ENCODE measurements at regions not wholly inside any gene's neighbourhood (a gene's known extent, or its start where the extent isn't known, plus 50 kb on each side); places are given as distances from the start of the nearest gene placed in this dataset.

DNA sequence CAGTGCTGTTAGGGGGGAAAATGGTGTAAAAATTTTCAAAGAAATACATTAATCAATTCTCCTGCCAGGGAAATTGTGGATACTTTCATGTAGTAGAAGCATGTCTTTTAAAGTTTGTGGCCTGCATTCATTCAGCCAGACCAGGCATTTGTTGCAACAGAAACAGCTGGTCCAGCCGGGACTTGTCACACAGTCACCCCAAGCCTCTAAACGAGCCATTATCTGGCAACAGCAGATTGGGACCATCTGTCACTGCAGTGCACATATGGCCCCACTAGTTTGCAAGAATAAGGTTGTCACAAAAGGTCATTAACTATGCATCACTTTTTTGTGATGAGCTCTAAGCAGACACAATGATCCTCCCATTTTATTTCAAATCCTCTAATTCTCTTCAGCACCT is 193.9 kb downstream of the PHLDA1 start:
- 21% methylated on average over 2 of the region's 2 CpGs for WGBS (ENCODE audit: insufficient coverage)
- Histone ChIP-seq H3K27me3 (ENCODE audit: control insufficient read depth, insufficient read depth, low read length) (no peaks in the 10 kb centered on the region), H3K36me3 (ENCODE audit: control insufficient read depth, insufficient read depth, low read length) (no peaks in the 10 kb centered on the region), H3K4me1 (ENCODE audit: control insufficient read depth, insufficient read depth, low read length) (no peaks in the 10 kb centered on the region), H3K9me3 (ENCODE audit: control insufficient read depth, insufficient read depth, low read length) (no peaks in the 10 kb centered on the region), H3K4me3 (ENCODE audit: low read depth, low read length) (no peak overlapping the region), H3K27ac (ENCODE audit: low read depth, low read length) (no peak overlapping the region)
- peak in 2 of 6 donors; percentile 79 to 93 for DNase-seq (ENCODE audit: low read depth in 4 of 6, low spot score in 6 of 6)

DNA sequence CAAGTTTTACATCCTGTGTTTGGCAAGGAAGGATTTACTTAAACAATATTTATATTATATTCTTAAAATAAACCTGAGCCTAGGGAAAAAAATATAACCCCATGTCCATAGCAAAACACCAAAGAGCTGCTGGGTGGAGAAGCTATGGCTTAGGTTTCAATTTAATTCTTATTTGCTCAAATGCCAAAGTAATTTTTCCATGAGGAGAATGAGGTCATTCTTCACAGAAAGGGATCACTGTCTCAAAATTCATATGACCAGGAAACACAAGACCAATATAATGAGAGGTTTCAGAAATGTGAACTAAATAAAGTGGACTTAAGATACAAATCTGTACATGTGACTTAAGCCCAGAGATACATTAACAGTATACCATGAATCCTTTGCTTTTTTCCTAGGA is 195.0 kb downstream of the PHLDA1 start:
- Histone ChIP-seq H3K27ac (ENCODE audit: low read depth, low read length) (peak overlapping the region; percentile 16), H3K36me3 (ENCODE audit: control insufficient read depth, insufficient read depth, low read length) (no peaks in the 10 kb centered on the region), H3K9me3 (ENCODE audit: control insufficient read depth, insufficient read depth, low read length) (no peaks in the 10 kb centered on the region), H3K27me3 (ENCODE audit: control insufficient read depth, insufficient read depth, low read length) (no peaks in the 10 kb centered on the region), H3K4me3 (ENCODE audit: low read depth, low read length) (no peak overlapping the region), H3K4me1 (ENCODE audit: control insufficient read depth, insufficient read depth, low read length) (no peaks in the 10 kb centered on the region)
- peak in 1 of 6 donors; percentile 45 for DNase-seq (ENCODE audit: low read depth in 4 of 6, low spot score in 6 of 6)

DNA sequence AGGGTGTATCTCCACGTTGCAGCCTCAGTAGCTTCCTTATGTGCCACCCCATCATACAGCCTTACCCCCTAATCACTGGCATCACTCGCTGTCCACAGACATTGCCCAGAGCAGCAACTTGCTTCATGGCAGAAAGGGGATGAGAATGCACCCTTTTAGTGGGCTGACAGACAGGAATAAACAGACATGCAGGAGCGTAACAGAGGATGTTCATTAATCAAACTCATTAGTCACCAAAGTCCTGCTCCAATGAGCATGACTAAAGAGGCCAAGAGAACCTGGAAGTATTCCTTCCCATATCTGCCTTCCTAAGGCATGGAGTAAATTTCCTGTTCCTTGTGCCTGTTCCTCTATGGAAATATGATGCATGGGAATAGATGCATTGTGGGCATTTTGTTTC is 197.0 kb downstream of the PHLDA1 start:
- Histone ChIP-seq H3K27me3 (ENCODE audit: control insufficient read depth, insufficient read depth, low read length) (no peaks in the 10 kb centered on the region), H3K9me3 (ENCODE audit: control insufficient read depth, insufficient read depth, low read length) (no peaks in the 10 kb centered on the region), H3K4me3 (ENCODE audit: low read depth, low read length) (no peak overlapping the region), H3K36me3 (ENCODE audit: control insufficient read depth, insufficient read depth, low read length) (no peaks in the 10 kb centered on the region), H3K27ac (ENCODE audit: low read depth, low read length) (no peak overlapping the region), H3K4me1 (ENCODE audit: control insufficient read depth, insufficient read depth, low read length) (no peaks in the 10 kb centered on the region)
- no peak for DNase-seq (ENCODE audit: low read depth in 4 of 6, low spot score in 6 of 6)
- no CpG with 5 or more reads among the region's 3 CpGs for WGBS (ENCODE audit: insufficient coverage)

DNA sequence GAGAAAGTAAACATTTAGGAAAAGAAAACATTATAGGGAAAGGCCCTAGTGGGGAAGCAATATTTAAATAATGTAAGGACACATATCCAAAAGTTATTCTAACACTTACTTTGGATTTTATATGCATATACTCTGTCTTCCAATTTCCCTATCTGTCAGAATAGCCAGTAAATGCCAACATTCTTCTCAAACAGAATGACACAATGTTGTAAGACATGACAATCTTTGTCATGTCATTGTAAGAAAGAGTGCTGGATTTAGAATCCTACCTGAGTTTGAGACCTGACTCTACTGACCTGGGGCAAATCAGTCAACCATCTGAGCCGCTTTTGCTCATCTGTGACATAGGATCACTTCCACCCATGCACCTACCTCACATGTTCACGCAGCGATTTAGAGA is 198.3 kb downstream of the PHLDA1 start:
- no peak for DNase-seq (ENCODE audit: low read depth in 4 of 6, low spot score in 6 of 6)
- no peaks in the 10 kb centered on the region for H3K4me1 ChIP-seq (ENCODE audit: control insufficient read depth, insufficient read depth, low read length)
- H3K27ac ChIP-seq (ENCODE audit: low read depth, low read length), result no peak overlapping the region
- no peaks in the 10 kb centered on the region for H3K27me3 ChIP-seq (ENCODE audit: control insufficient read depth, insufficient read depth, low read length)
- no peaks in the 10 kb centered on the region for H3K36me3 ChIP-seq (ENCODE audit: control insufficient read depth, insufficient read depth, low read length)
- no peak overlapping the region for H3K4me3 ChIP-seq (ENCODE audit: low read depth, low read length)
- no peaks in the 10 kb centered on the region for H3K9me3 ChIP-seq (ENCODE audit: control insufficient read depth, insufficient read depth, low read length)
- 100% methylated on average over 1 of the region's 3 CpGs for WGBS (ENCODE audit: insufficient coverage)

DNA sequence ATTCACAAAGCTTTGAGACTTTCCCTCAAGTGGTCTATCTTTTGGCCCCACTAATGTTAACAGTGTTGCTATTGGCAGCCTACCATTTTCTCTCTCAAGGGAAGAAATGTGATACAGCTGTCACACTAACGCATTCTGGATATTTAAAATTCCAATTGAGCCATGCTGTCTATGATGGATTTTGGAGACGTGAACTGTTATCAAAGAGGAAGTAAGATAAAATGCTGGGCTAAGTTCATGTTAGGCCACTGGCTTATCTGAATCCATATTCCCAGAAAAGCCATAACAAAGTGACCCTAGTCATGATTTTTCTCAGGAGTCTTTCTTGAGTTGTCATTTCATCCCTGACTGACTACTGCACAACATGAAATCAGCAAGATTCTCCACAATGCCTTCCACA is 200.2 kb downstream of the PHLDA1 start:
- Histone ChIP-seq H3K27ac (ENCODE audit: low read depth, low read length) (no peak overlapping the region), H3K36me3 (ENCODE audit: control insufficient read depth, insufficient read depth, low read length) (no peaks in the 10 kb centered on the region), H3K4me3 (ENCODE audit: low read depth, low read length) (no peak overlapping the region), H3K4me1 (ENCODE audit: control insufficient read depth, insufficient read depth, low read length) (no peaks in the 10 kb centered on the region), H3K9me3 (ENCODE audit: control insufficient read depth, insufficient read depth, low read length) (no peaks in the 10 kb centered on the region), H3K27me3 (ENCODE audit: control insufficient read depth, insufficient read depth, low read length) (no peaks in the 10 kb centered on the region)
- whole genome bisulfite sequencing (ENCODE audit: insufficient coverage), result no CpG with 5 or more reads among the region's 2 CpGs
- peak in 2 of 6 donors; percentile 47 to 79 for DNase-seq (ENCODE audit: low read depth in 4 of 6, low spot score in 6 of 6)

DNA sequence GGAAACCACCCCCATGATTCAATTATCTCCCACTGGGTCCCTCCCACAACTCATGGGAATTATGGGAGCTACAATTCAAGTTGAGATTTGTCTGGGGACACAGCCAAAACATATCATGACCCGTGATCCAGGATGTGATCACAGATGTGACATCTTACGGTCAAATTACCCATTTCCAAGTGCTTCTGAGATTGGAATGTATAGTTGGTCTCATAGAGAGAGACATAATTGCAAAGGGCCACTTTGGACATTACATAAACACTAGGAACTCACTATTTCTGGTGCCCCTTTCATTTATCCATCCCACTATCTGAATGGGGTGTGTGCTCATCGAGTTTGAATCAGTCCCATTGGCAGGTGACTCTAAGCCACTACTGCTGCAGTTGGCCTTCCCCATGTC is 204.5 kb downstream of the PHLDA1 start:
- Histone ChIP-seq H3K27ac (ENCODE audit: low read depth, low read length) (no peak overlapping the region), H3K9me3 (ENCODE audit: control insufficient read depth, insufficient read depth, low read length) (no peaks in the 10 kb centered on the region), H3K27me3 (ENCODE audit: control insufficient read depth, insufficient read depth, low read length) (no peaks in the 10 kb centered on the region), H3K4me1 (ENCODE audit: control insufficient read depth, insufficient read depth, low read length) (no peaks in the 10 kb centered on the region), H3K4me3 (ENCODE audit: low read depth, low read length) (no peak overlapping the region), H3K36me3 (ENCODE audit: control insufficient read depth, insufficient read depth, low read length) (no peaks in the 10 kb centered on the region)
- no CpG with 5 or more reads among the region's 3 CpGs for WGBS (ENCODE audit: insufficient coverage)
- DNase-seq (ENCODE audit: low read depth in 4 of 6, low spot score in 6 of 6), result no peak

DNA sequence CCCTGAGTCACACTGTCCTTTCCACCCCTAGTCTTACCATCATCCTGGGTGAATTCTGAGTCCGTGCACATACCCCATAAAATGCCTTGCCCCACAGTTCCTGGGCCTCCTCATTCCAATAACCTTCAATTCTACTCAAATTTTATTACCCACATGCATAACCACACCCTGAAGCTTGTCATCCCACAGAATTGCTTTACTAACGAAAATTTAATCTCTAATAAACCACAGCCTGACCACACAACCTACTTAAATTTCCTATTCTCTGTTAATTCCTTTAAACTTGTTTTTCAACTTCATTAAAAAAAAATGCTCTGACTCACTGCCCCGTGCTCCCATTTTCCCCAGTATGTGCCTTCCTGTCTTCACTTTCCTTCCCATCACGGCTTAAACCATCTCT is 205.9 kb downstream of the PHLDA1 start:
- no peaks in the 10 kb centered on the region for H3K4me1 ChIP-seq (ENCODE audit: control insufficient read depth, insufficient read depth, low read length)
- no peaks in the 10 kb centered on the region for H3K27me3 ChIP-seq (ENCODE audit: control insufficient read depth, insufficient read depth, low read length)
- H3K4me3 ChIP-seq (ENCODE audit: low read depth, low read length), result no peak overlapping the region
- no peaks in the 10 kb centered on the region for H3K9me3 ChIP-seq (ENCODE audit: control insufficient read depth, insufficient read depth, low read length)
- H3K36me3 ChIP-seq (ENCODE audit: control insufficient read depth, insufficient read depth, low read length), result no peaks in the 10 kb centered on the region
- WGBS (ENCODE audit: insufficient coverage), result 89% methylated on average over 4 of the region's 4 CpGs
- no peak overlapping the region for H3K27ac ChIP-seq (ENCODE audit: low read depth, low read length)
- DNase-seq (ENCODE audit: low read depth in 4 of 6, low spot score in 6 of 6), result no peak

DNA sequence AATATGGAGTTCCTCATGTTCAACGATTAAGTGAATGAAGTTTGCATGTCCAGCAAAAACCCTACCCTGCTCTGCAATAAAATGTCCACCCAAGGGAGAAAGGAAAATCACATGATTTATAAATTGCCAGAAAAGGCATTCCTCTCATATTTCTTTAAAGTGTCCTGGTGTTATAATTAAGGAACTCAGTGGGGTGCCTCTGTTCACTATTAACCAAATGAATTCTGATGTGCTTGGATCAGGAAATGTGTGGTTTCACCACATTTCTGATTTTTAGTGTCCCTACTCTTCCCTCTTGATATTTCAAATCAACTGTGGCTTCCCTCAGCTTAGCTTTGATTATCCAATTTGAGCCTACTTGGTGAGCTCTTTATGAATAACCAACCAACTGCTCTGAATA is 208.1 kb downstream of the PHLDA1 start:
- Histone ChIP-seq H3K4me1 (ENCODE audit: control insufficient read depth, insufficient read depth, low read length) (no peaks in the 10 kb centered on the region), H3K4me3 (ENCODE audit: low read depth, low read length) (no peak overlapping the region), H3K36me3 (ENCODE audit: control insufficient read depth, insufficient read depth, low read length) (no peaks in the 10 kb centered on the region), H3K27me3 (ENCODE audit: control insufficient read depth, insufficient read depth, low read length) (no peaks in the 10 kb centered on the region), H3K27ac (ENCODE audit: low read depth, low read length) (no peak overlapping the region), H3K9me3 (ENCODE audit: control insufficient read depth, insufficient read depth, low read length) (no peaks in the 10 kb centered on the region)
- DNase-seq (ENCODE audit: low read depth in 4 of 6, low spot score in 6 of 6), result no peak
- WGBS (ENCODE audit: insufficient coverage), result 83% methylated on average over 1 of the region's 1 CpG

DNA sequence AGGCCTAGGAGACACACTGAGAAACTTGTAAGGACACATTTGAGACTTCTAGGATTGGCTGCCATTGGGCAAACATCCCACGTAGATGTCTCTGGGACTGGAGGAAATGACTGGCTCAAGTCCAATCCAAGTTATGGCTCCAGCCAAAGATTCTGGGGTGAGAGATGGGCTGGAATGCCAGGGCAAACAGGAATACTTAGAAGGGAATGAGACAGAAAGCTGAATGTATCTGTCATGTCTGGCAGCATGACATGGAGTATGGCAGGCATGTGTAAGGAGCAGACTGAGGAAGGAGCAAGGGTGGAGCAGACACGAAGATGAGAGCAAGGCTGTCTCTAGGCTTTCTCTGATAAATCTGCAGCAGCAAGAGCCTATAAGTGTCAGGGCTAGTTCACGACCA is 209.2 kb downstream of the PHLDA1 start:
- Histone ChIP-seq H3K27ac (ENCODE audit: low read depth, low read length) (no peak overlapping the region), H3K27me3 (ENCODE audit: control insufficient read depth, insufficient read depth, low read length) (no peaks in the 10 kb centered on the region), H3K36me3 (ENCODE audit: control insufficient read depth, insufficient read depth, low read length) (no peaks in the 10 kb centered on the region), H3K4me3 (ENCODE audit: low read depth, low read length) (no peak overlapping the region), H3K4me1 (ENCODE audit: control insufficient read depth, insufficient read depth, low read length) (no peaks in the 10 kb centered on the region), H3K9me3 (ENCODE audit: control insufficient read depth, insufficient read depth, low read length) (no peaks in the 10 kb centered on the region)
- WGBS (ENCODE audit: insufficient coverage), result 94% methylated on average over 3 of the region's 3 CpGs
- peak in 1 of 6 donors; percentile 76 for DNase-seq (ENCODE audit: low read depth in 4 of 6, low spot score in 6 of 6)

DNA sequence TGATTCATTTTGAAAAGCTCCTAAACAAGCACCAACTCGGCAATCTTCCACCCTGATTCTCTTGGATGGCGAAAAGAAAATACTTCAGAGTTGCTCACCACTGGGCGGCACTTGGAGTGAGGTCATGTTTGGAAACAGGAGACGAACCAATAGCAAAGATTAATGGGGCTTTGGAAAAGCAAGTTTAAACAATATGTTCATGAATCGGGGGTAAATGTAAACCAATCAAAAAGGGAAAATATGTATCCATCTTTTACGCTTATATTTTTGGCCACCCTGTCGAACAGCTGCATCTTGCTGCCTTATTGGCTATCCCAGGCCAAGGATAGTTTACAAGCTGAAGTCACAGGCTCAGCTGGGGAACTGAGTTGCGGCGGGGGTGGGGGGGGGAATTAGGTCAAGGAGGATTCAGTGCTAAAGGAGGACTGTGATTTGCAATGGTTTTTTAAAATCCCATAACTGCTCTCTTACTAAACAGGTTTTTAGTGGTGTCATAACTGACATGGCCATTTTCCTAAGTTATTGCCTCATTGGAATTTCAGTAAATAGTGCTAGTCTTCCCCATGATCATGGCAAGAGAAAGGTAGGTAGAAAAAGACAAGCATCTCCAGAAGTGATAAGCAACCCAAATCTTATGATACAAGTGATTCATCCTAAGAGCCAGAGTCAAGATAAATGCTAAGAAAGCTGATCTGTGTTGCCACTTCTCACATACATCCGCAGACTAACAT is 210.6 kb downstream of the PHLDA1 start:
- no peaks in the 10 kb centered on the region for H3K9me3 ChIP-seq (ENCODE audit: control insufficient read depth, insufficient read depth, low read length)
- H3K4me3 ChIP-seq (ENCODE audit: low read depth, low read length), result no peak overlapping the region
- WGBS (ENCODE audit: insufficient coverage), result 91% methylated on average over 6 of the region's 10 CpGs
- no peak overlapping the region for H3K27ac ChIP-seq (ENCODE audit: low read depth, low read length)
- DNase-seq (ENCODE audit: low read depth in 4 of 6, low spot score in 6 of 6), result peak in 1 of 6 donors; percentile 46
- no peaks in the 10 kb centered on the region for H3K27me3 ChIP-seq (ENCODE audit: control insufficient read depth, insufficient read depth, low read length)
- H3K36me3 ChIP-seq (ENCODE audit: control insufficient read depth, insufficient read depth, low read length), result no peaks in the 10 kb centered on the region
- H3K4me1 ChIP-seq (ENCODE audit: control insufficient read depth, insufficient read depth, low read length), result no peaks in the 10 kb centered on the region

Data from spinal cord (tissue), 9 donors.